HG03175 (cell line): ENCODE measurements at regions not wholly inside any gene's neighbourhood (a gene's known extent, or its start where the extent isn't known, plus 50 kb on each side); places are given as distances from the start of the nearest gene placed in this dataset.

Experiments
- ATAC-seq: cut with Tn5 transposase; IDR thresholded peaks from one replicate; pipeline ENCODE4 v1.9.1; 2021; ENCODE audit warnings: mild to moderate bottlenecking, moderate library complexity; ENCODE audit not compliant: unreplicated experiment

- ATAC-seq: peak; percentile 40
These were observed 683.1 kb downstream of the KCTD8 start for GRCh38 chr4:43765514-43765913.

- peak; percentile 35 for ATAC-seq
These were observed 682.0 kb downstream of the KCTD8 start for GRCh38 chr4:43766648-43767047.

GRCh38 chr4:43776371-43776770, 672.2 kb downstream of the KCTD8 start:
- ATAC-seq: no peak

DNA sequence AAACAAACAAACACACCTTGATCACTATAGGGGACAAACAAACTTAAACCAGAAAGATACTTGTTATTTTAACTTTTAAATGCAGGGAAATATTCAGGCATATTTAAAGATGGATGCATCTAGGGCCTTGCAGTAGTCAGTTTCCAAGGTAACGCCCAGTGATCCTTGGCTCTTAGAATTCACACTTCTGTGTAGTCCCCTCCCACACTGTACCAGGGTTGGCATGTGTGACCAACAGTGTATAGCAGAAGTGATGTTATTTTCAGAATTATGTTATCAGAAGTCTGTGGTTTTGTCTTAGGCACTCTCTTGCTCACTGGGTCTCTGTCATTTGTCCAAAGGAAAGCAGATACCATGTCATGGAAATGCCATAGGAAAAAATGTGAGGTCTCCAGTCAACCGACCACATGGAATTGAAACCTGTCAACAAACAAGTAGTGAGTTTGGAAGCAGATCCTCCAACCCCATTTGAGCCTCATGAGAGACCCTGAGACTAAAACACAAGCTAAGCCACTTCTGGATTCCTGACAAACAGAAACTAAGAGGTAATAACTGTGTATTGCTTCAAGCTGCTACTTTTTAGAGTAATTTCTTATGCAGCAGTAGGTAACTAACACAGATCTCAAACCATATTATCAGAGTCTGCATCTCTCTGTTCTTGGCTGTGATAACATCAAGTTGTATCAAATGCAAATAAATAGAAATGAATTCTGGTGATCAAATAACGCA, 670.3 kb downstream of the KCTD8 start:
- peak; percentile 83 for ATAC-seq

DNA sequence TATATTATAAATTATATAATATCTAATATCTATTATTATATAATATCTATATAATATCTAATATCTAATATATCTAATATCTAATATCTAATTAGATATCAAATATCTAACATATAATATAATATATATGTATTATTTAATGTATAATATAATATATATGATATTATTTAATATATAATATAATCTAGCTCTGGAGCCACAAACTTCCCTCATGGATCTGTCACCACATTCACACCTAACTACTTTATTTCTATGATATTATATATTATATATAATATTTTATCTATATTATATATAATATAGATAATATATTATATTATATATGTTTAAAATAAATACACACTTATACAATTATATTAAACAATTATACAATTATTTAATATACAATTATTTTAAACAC, 667.5 kb downstream of the KCTD8 start:
- ATAC-seq: no peak

- no peak for ATAC-seq
These were observed 666.2 kb downstream of the KCTD8 start for GRCh38 chr4:43782391-43782790.

- ATAC-seq: no peak
These were observed 632.5 kb downstream of the KCTD8 start for GRCh38 chr4:43816116-43816515.

GRCh38 chr4:43822621-43823020, 626.0 kb downstream of the KCTD8 start:
- no peak for ATAC-seq

DNA sequence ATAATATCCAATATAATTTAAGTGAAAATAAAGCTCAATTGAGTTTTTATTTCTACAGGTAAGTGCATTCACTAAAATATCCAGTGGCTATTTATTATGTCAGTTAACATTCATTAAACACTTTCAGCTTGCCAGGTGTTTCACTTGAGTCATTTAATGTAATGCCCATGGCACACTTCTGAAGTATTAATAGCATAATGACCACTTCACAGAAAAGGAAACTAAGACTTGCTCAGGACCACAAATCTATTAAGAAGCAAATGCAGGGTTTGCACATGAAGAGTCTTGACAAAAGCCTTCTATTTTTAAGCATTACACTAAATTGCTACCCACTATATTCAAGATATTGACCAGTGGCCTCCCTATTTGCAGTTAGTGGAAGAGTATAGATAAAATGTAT, 612.7 kb downstream of the KCTD8 start:
- ATAC-seq: peak; percentile 68

DNA sequence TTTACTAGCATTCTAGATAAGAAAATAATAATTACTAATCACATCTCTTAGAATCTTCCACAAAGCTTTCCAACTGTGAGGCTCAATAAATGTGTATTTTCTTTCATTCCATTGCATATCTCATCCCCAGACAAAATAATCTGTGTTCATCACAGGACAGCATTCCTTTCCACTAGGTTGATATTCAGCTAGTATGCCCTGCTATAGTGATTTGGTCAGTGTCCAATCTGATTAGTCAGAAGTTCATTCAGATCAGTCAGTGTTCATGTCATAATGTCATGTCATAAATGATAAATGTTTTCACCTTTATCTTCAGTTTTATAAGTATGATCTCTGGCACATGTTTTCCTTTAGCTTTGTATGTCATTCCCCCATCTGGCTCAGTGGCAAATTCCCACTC, 611.4 kb downstream of the KCTD8 start:
- no peak for ATAC-seq

DNA sequence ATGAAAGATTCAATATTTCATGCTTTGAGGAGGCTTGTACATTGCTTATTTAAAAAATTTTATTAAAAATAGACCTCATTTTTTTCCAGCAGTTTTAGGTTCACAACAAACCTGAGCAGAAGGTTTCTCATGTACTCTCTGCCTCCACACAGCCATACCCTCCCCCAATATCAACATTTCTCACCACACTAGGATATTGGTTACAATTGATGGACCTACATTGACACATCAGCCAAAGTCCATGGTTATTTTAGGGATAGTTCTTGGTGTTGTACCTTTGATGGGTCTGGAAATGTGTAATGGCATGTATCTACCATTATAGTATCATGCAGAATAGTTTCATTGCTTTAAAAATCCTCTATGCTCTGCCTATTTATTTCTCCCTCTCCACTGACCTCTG, 611.0 kb downstream of the KCTD8 start:
- no peak for ATAC-seq

- no peak for ATAC-seq
These were observed 606.0 kb downstream of the KCTD8 start for GRCh38 chr4:43842594-43842993.

- no peak for ATAC-seq
These were observed 605.1 kb downstream of the KCTD8 start for GRCh38 chr4:43843501-43843900.

GRCh38 chr4:43846111-43846587, 602.5 kb downstream of the KCTD8 start:
- no peak for ATAC-seq

- no peak for ATAC-seq
These were observed 594.9 kb downstream of the KCTD8 start for GRCh38 chr4:43853565-43854264.

DNA sequence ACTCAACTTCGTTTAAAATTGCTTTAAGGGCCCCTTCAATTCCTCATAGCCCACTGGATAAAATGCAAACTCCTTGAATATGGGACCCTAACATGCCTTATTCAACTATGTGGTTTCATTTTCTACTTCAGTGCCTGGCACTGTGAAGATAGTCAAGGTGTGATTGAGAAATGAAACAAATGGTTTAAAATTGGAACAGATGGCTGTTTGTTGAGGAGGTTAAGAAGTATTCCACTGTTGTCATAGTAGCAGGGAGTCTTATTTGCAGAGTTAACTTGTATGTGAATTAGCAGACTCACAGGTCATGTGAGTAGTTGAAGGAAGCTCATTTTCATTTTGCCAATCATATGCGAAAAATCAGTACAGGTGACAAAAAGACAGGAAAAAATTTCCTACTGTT, 593.3 kb downstream of the KCTD8 start:
- ATAC-seq: peak; percentile 83

DNA sequence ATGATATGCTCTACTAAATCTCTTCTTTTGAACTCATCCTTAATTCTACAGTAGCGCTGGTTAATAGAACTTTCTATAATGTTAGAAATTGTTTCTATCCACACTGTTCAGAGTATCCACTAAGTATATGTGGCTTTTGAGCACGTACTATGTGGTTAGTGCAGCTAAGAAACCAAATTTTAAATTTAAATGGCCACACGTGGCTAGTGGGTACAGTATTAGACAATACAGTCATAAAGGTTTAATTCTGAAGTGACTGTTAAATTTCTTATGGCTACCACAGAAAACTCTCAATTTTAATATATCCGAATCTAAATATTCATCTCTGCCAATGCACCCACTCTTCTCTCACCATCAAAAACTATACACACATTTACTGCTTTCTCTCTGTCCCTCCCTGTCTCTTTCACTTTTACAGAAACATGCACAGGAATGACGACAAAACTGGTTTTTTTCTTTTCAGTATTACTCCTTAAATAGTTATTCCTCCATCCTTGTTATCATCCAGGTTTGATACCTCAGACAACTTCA, 583.9 kb downstream of the KCTD8 start:
- no peak for ATAC-seq

DNA sequence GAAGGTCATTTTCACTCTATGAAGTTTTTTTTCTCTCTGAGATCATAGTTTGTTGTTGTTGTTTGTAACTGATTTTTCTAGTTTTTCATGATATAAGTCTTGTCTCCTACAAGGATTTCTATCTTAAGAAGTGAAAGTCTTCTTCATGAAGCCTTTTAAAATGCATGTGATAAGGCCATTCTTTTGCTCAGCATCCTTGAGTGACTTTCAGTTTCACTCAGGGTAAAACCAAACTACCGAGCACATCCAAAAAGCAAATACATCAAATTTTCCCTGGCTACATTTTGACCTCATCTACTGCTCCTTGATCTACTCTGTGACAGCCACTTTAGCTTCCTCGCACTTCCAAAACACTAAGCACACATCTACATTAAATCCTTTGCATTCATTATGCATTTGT, 580.7 kb downstream of the KCTD8 start:
- no peak for ATAC-seq

- ATAC-seq: no peak
These were observed 573.0 kb downstream of the KCTD8 start for GRCh38 chr4:43875655-43876054.

DNA sequence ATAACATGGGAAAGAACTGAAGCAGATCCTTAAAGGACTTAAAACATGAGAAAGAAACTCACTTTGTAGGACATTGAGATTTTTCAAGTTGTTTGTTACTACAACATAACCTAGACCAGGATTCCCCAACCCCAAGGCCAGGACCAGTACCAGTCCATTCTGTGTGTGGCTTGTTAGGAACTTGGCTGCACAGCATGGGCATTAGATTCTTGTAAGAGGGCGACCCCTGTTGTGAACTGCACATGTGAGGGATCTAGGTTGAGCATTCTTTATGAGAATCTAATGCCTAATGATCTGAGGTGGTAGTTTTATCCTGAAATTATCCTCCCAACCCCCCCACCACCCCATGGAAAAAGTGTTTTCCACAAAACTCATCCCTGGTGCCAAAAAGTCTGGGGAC, 566.1 kb downstream of the KCTD8 start:
- ATAC-seq: no peak

- no peak for ATAC-seq
These were observed 562.4 kb downstream of the KCTD8 start for GRCh38 chr4:43886196-43886595.

DNA sequence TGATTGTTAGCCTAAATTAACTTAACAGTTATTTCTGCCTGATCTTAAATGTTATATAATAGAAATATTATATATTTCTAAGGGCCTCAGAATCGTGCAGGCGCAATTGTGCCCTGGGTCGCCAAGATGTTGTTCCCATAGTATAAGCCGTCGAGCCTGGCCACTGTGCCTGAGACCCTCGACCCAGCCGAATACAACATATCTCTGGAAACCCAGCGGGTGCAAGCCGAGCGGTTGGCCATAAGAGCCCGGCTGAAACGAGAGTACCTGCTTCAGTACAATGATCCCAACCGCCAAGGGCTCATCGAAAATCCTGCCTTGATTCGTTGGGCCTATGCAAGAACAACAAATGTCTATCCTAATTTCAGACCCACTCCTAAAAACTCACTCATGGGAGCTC, 549.8 kb downstream of the KCTD8 start:
- ATAC-seq: no peak
